ENCODE measurements at regions not wholly inside any gene's neighbourhood (a gene's known extent, or its start where the extent isn't known, plus 50 kb on each side); places are given as distances from the start of the nearest gene placed in this dataset.

DNA sequence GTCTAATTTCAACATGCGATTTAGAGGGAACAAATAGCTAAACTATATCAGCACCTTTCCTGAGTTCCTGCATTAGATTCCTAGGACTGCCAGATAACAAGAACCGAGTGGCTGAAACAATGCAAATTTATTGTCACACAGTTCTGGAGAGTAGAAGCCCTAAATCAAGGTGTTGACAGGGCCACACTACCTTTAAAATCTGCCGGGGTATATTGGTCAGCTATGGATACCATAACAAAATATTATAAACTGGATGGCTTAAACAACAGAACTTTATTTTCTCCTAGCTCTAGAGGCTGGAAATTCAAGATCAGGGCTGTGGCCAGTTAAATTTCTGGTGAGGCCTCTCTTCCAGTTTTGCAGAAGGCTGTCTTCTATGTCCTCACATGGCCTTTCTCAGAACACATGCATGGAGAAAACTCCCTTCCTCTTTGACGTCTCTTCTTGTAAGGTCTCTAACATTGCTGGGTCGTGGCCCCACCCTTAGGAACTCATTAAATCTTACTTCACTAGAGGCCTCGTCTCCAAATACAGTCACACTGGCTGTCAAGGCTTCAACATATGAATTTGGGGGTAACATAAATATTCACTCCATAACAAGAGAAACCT lies 144.3 kb downstream of the FCRL5 start:
- no peaks in the 10 kb centered on the region for H3K27me3 ChIP-seq (ENCODE audit: control insufficient read depth, insufficient read depth, low read length)
- no peak overlapping the region for H3K4me3 ChIP-seq (ENCODE audit: low read length)
- no peaks in the 10 kb centered on the region for H3K36me3 ChIP-seq (ENCODE audit: control insufficient read depth, low read depth, low read length)
- peaks cover 2% of the 10 kb centered on the region for H3K4me1 ChIP-seq (ENCODE audit: control insufficient read depth, low read depth, low read length)
- H3K9ac ChIP-seq (ENCODE audit: low read length): no peak overlapping the region
- no peaks in the 10 kb centered on the region for H3K9me3 ChIP-seq (ENCODE audit: control insufficient read depth, low read depth, low read length)
- no peak overlapping the region for H3K27ac ChIP-seq (ENCODE audit: low read length)

DNA sequence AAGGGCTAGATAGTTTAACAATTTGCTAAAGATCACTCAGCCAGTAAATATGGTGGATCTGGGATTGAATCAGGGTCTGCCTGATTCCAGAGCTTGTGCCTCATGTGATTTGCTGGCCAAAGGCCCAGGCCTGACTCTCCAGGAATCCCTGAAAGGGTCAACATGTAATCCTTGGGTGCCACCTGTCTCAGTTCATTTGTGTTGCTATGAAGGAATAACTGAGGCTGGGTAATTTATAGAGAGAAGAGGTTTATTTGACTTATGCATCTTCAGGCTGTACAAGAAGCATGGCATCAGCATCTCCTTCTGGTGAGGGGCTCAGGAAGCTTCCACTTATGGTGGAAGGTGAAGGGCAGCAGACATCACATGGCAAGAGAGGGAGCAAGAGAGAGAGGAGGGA lies 144.9 kb downstream of the FCRL5 start:
- no peak overlapping the region for H3K4me3 ChIP-seq (ENCODE audit: low read length)
- H3K27me3 ChIP-seq (ENCODE audit: control insufficient read depth, insufficient read depth, low read length): no peaks in the 10 kb centered on the region
- no peak overlapping the region for H3K9ac ChIP-seq (ENCODE audit: low read length)
- no peak overlapping the region for H3K27ac ChIP-seq (ENCODE audit: low read length)
- H3K4me1 ChIP-seq (ENCODE audit: control insufficient read depth, low read depth, low read length): peaks cover 4% of the 10 kb centered on the region
- H3K36me3 ChIP-seq (ENCODE audit: control insufficient read depth, low read depth, low read length): no peaks in the 10 kb centered on the region
- H3K9me3 ChIP-seq (ENCODE audit: control insufficient read depth, low read depth, low read length): no peaks in the 10 kb centered on the region

DNA sequence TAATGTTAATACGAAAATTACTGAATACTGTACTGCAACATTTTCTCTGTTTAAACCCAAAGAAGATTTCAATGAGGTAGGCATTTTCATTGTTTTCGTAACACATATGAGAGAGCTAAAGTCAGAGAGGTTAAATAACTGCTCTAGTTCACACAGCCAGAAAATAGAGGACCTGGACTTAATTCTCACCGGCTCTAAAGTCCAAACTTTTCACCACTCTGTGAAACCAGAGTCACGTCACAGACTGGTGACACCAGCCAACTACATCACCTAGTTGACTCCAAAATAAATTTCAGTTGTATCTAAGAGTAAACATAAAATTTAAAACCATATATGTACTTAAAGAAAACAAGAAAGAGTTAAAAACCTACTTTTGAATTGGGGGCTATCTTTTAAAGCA lies 146.7 kb downstream of the FCRL5 start:
- H3K4me1 ChIP-seq (ENCODE audit: control insufficient read depth, low read depth, low read length): peaks cover 4% of the 10 kb centered on the region
- no peak overlapping the region for H3K27ac ChIP-seq (ENCODE audit: low read length)
- H3K9ac ChIP-seq (ENCODE audit: low read length): no peak overlapping the region
- H3K27me3 ChIP-seq (ENCODE audit: control insufficient read depth, insufficient read depth, low read length): no peaks in the 10 kb centered on the region
- H3K9me3 ChIP-seq (ENCODE audit: control insufficient read depth, low read depth, low read length): no peaks in the 10 kb centered on the region
- H3K36me3 ChIP-seq (ENCODE audit: control insufficient read depth, low read depth, low read length): no peaks in the 10 kb centered on the region
- H3K4me3 ChIP-seq (ENCODE audit: low read length): no peak overlapping the region

DNA sequence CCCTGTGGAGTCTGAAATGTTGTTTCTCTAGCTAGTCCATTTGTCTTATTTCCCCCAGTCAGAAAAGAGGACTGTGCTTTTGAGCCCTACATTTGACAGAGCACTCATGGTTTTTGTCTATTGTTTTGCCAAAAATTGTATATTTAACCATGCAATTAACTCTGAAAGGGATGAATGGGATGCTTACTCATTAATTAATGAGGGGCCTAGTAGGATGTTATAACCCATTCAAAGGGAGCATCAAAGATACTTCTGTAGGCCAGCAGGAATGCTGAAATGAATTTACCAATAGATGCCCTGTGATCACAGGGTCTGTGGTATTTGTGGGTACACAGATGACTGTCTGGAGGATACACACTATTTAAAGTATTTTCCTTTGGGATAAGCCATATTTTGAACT lies 147.7 kb downstream of the FCRL5 start:
- H3K9me3 ChIP-seq (ENCODE audit: control insufficient read depth, low read depth, low read length): no peaks in the 10 kb centered on the region
- H3K27ac ChIP-seq (ENCODE audit: low read length): no peak overlapping the region
- H3K4me3 ChIP-seq (ENCODE audit: low read length): no peak overlapping the region
- H3K9ac ChIP-seq (ENCODE audit: low read length): no peak overlapping the region
- no peaks in the 10 kb centered on the region for H3K36me3 ChIP-seq (ENCODE audit: control insufficient read depth, low read depth, low read length)
- peaks cover 4% of the 10 kb centered on the region for H3K4me1 ChIP-seq (ENCODE audit: control insufficient read depth, low read depth, low read length)
- H3K27me3 ChIP-seq (ENCODE audit: control insufficient read depth, insufficient read depth, low read length): no peaks in the 10 kb centered on the region

DNA sequence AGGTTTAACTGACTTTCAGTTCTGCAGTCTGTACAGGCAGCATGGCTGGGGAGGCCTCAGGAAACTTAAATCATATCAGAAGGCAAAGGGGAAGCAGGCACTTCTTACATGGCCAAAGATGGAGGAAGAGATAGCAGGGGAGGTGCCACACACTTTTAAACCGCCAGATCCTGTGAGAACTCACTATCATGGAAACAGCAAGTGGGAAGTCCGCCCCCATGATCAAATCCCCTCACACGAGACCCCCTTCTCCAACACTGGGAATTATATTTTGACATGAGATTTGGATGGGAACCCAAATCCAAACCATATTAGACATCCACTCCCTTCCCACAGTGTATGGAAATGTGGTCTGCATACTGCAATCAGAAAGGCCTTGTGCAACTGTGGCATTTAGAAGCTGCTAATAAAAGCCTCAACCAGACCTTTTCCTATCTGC lies 148.2 kb downstream of the FCRL5 start:
- Histone ChIP-seq H3K27me3 (ENCODE audit: control insufficient read depth, insufficient read depth, low read length) (no peaks in the 10 kb centered on the region), H3K9ac (ENCODE audit: low read length) (no peak overlapping the region), H3K9me3 (ENCODE audit: control insufficient read depth, low read depth, low read length) (no peaks in the 10 kb centered on the region), H3K4me3 (ENCODE audit: low read length) (no peak overlapping the region), H3K36me3 (ENCODE audit: control insufficient read depth, low read depth, low read length) (no peaks in the 10 kb centered on the region), H3K4me1 (ENCODE audit: control insufficient read depth, low read depth, low read length) (peaks cover 4% of the 10 kb centered on the region), H3K27ac (ENCODE audit: low read length) (no peak overlapping the region)

GRCh38 chr1:157403608-157404007 lies 148.7 kb downstream of the FCRL5 start:
- Histone ChIP-seq H3K36me3 (ENCODE audit: control insufficient read depth, low read depth, low read length) (no peaks in the 10 kb centered on the region), H3K27me3 (ENCODE audit: control insufficient read depth, insufficient read depth, low read length) (no peaks in the 10 kb centered on the region), H3K4me1 (ENCODE audit: control insufficient read depth, low read depth, low read length) (peaks cover 4% of the 10 kb centered on the region), H3K9ac (ENCODE audit: low read length) (no peak overlapping the region), H3K4me3 (ENCODE audit: low read length) (no peak overlapping the region), H3K27ac (ENCODE audit: low read length) (no peak overlapping the region), H3K9me3 (ENCODE audit: control insufficient read depth, low read depth, low read length) (no peaks in the 10 kb centered on the region)

GRCh38 chr1:157403203-157403602 lies 149.1 kb downstream of the FCRL5 start:
- no peak overlapping the region for H3K9ac ChIP-seq (ENCODE audit: low read length)
- peaks cover 4% of the 10 kb centered on the region for H3K4me1 ChIP-seq (ENCODE audit: control insufficient read depth, low read depth, low read length)
- no peaks in the 10 kb centered on the region for H3K27me3 ChIP-seq (ENCODE audit: control insufficient read depth, insufficient read depth, low read length)
- no peak overlapping the region for H3K4me3 ChIP-seq (ENCODE audit: low read length)
- H3K9me3 ChIP-seq (ENCODE audit: control insufficient read depth, low read depth, low read length): no peaks in the 10 kb centered on the region
- H3K27ac ChIP-seq (ENCODE audit: low read length): no peak overlapping the region
- no peaks in the 10 kb centered on the region for H3K36me3 ChIP-seq (ENCODE audit: control insufficient read depth, low read depth, low read length)

- no peak overlapping the region for H3K9ac ChIP-seq (ENCODE audit: low read length)
- no peak overlapping the region for H3K4me3 ChIP-seq (ENCODE audit: low read length)
- no peaks in the 10 kb centered on the region for H3K9me3 ChIP-seq (ENCODE audit: control insufficient read depth, low read depth, low read length)
- no peaks in the 10 kb centered on the region for H3K36me3 ChIP-seq (ENCODE audit: control insufficient read depth, low read depth, low read length)
- no peaks in the 10 kb centered on the region for H3K27me3 ChIP-seq (ENCODE audit: control insufficient read depth, insufficient read depth, low read length)
- no peak overlapping the region for H3K27ac ChIP-seq (ENCODE audit: low read length)
- H3K4me1 ChIP-seq (ENCODE audit: control insufficient read depth, low read depth, low read length): peaks cover 4% of the 10 kb centered on the region
These were observed 151.5 kb downstream of the FCRL5 start for GRCh38 chr1:157400766-157401165.

- H3K9me3 ChIP-seq (ENCODE audit: control insufficient read depth, low read depth, low read length): no peaks in the 10 kb centered on the region
- H3K36me3 ChIP-seq (ENCODE audit: control insufficient read depth, low read depth, low read length): no peaks in the 10 kb centered on the region
- no peak overlapping the region for H3K27ac ChIP-seq (ENCODE audit: low read length)
These were observed 152.3 kb downstream of the FCRL5 start for GRCh38 chr1:157399984-157400382.

GRCh38 chr1:157399343-157399983 lies 152.9 kb downstream of the FCRL5 start:
- H3K9ac ChIP-seq (ENCODE audit: low read length): no peak overlapping the region
- H3K4me1 ChIP-seq (ENCODE audit: control insufficient read depth, low read depth, low read length): peaks cover 4% of the 10 kb centered on the region
- no peaks in the 10 kb centered on the region for H3K27me3 ChIP-seq (ENCODE audit: control insufficient read depth, insufficient read depth, low read length)
- H3K9me3 ChIP-seq (ENCODE audit: control insufficient read depth, low read depth, low read length): no peaks in the 10 kb centered on the region
- H3K4me3 ChIP-seq (ENCODE audit: low read length): no peak overlapping the region
- no peaks in the 10 kb centered on the region for H3K36me3 ChIP-seq (ENCODE audit: control insufficient read depth, low read depth, low read length)
- H3K27ac ChIP-seq (ENCODE audit: low read length): no peak overlapping the region

More at GRCh38 chr1:157399984-157400382, 152.3 kb downstream of the FCRL5 start:
- Histone ChIP-seq H3K27me3 (ENCODE audit: control insufficient read depth, insufficient read depth, low read length) (no peaks in the 10 kb centered on the region), H3K4me3 (ENCODE audit: low read length) (no peak overlapping the region), H3K4me1 (ENCODE audit: control insufficient read depth, low read depth, low read length) (peaks cover 4% of the 10 kb centered on the region), H3K9ac (ENCODE audit: low read length) (no peak overlapping the region)

- Histone ChIP-seq H3K4me3 (ENCODE audit: low read length) (no peak overlapping the region), H3K9me3 (ENCODE audit: control insufficient read depth, low read depth, low read length) (no peaks in the 10 kb centered on the region), H3K4me1 (ENCODE audit: control insufficient read depth, low read depth, low read length) (no peaks in the 10 kb centered on the region), H3K27ac (ENCODE audit: low read length) (no peak overlapping the region), H3K27me3 (ENCODE audit: control insufficient read depth, insufficient read depth, low read length) (no peaks in the 10 kb centered on the region), H3K9ac (ENCODE audit: low read length) (no peak overlapping the region), H3K36me3 (ENCODE audit: control insufficient read depth, low read depth, low read length) (no peaks in the 10 kb centered on the region)
These were observed 161.7 kb downstream of the FCRL5 start for GRCh38 chr1:157390651-157391050.

GRCh38 chr1:157388057-157388456 lies 164.3 kb downstream of the FCRL5 start:
- Histone ChIP-seq H3K36me3 (ENCODE audit: control insufficient read depth, low read depth, low read length) (no peaks in the 10 kb centered on the region), H3K27me3 (ENCODE audit: control insufficient read depth, insufficient read depth, low read length) (no peaks in the 10 kb centered on the region), H3K4me3 (ENCODE audit: low read length) (no peak overlapping the region), H3K9me3 (ENCODE audit: control insufficient read depth, low read depth, low read length) (no peaks in the 10 kb centered on the region), H3K27ac (ENCODE audit: low read length) (no peak overlapping the region), H3K4me1 (ENCODE audit: control insufficient read depth, low read depth, low read length) (no peaks in the 10 kb centered on the region), H3K9ac (ENCODE audit: low read length) (no peak overlapping the region)

Data from iPS-18a (cell line).